ENCODE measurements at regions not wholly inside any gene's neighbourhood (a gene's known extent, or its start where the extent isn't known, plus 50 kb on each side); places are given as distances from the start of the nearest gene placed in this dataset.

DNA sequence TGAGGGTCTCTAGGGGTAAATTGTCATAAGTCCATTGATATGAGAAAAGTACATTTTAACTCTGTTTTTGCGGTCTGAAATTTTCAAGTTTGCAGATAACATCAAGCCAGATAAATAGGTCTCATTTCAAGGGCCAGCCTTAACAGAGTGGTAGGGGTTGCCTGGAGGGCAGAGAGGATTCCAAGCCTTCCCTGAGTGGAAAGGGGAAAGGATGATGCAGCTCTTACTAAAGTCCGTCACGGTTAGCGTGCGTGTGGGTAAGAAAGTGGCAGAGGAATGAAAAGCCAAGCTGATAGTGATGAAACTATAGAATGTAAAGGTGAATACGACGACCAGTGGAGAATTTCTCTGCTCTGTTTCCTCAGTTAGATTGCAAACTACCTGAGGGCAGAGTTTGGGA is 71.6 kb downstream of the ADRA2A start:
- no peaks in the 10 kb centered on the region for H3K9me3 Mint-ChIP-seq (ENCODE audit: low read depth, unreplicated experiment)
- H3K27me3 Mint-ChIP-seq (ENCODE audit: unreplicated experiment) = peaks cover 15% of the 10 kb centered on the region
- CTCF ChIA-PET = interaction anchor here (0.6 kb wide), 1 partner anchor 1267 kb away, joined by 3 read pairs; no protein-coding TSS in a partner anchor
- BruUV-seq (replicated peaks) = no TSS peak
- no peaks in the 10 kb centered on the region for H3K4me1 Mint-ChIP-seq (ENCODE audit: low read depth, unreplicated experiment)
- TF ChIP-seq, protein P1, sequence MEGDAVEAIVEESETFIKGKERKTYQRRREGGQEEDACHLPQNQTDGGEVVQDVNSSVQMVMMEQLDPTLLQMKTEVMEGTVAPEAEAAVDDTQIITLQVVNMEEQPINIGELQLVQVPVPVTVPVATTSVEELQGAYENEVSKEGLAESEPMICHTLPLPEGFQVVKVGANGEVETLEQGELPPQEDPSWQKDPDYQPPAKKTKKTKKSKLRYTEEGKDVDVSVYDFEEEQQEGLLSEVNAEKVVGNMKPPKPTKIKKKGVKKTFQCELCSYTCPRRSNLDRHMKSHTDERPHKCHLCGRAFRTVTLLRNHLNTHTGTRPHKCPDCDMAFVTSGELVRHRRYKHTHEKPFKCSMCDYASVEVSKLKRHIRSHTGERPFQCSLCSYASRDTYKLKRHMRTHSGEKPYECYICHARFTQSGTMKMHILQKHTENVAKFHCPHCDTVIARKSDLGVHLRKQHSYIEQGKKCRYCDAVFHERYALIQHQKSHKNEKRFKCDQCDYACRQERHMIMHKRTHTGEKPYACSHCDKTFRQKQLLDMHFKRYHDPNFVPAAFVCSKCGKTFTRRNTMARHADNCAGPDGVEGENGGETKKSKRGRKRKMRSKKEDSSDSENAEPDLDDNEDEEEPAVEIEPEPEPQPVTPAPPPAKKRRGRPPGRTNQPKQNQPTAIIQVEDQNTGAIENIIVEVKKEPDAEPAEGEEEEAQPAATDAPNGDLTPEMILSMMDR (IDR thresholded peaks at IDR 0.05; ENCODE audit: unreplicated experiment) = no peak
- DNase-seq = no peak
- no peak overlapping the region for H3K4me3 Mint-ChIP-seq (ENCODE audit: low read depth, unreplicated experiment)
- intact Hi-C loops (cut with micrococcal nuclease; ENCODE audit: unreplicated experiment) = no loop called here
- no peak overlapping the region for H3K27ac Mint-ChIP-seq (ENCODE audit: unreplicated experiment)
- H3K36me3 Mint-ChIP-seq (ENCODE audit: insufficient read depth, unreplicated experiment) = no peaks in the 10 kb centered on the region

DNA sequence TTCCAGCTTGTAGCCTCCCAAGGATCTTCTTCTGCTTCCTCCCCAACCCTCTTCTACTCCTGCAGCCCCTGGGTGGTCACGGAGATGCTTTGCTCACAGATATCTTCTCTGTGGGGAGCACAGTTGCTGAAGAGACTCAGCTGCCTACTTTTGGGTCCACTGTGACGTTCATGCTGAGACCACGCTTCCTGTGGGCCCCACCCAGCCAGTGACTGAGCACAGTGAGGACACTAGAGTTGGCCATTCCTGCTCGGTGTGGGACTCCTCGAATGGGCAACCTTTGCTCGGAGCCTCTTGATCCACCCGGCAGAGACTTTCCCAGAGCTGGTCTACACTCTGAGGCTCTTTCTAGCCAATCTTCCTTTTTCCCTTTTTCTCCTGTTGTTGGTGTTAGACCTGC is 73.9 kb downstream of the ADRA2A start:
- intact Hi-C loops (cut with micrococcal nuclease; ENCODE audit: unreplicated experiment) = no loop called here
- Mint-ChIP-seq H3K27me3 (ENCODE audit: unreplicated experiment) (peaks cover 15% of the 10 kb centered on the region), H3K4me3 (ENCODE audit: low read depth, unreplicated experiment) (no peak overlapping the region), H3K36me3 (ENCODE audit: insufficient read depth, unreplicated experiment) (no peaks in the 10 kb centered on the region), H3K27ac (ENCODE audit: unreplicated experiment) (no peak overlapping the region), H3K9me3 (ENCODE audit: low read depth, unreplicated experiment) (no peaks in the 10 kb centered on the region), H3K4me1 (ENCODE audit: low read depth, unreplicated experiment) (no peaks in the 10 kb centered on the region)
- TF ChIP-seq, protein P1 (IDR thresholded peaks at IDR 0.05; ENCODE audit: unreplicated experiment) = no peak
- no TSS peak for BruUV-seq (replicated peaks)
- no peak for DNase-seq
- CTCF ChIA-PET = no interaction called here

GRCh38 chr10:111151595-111152307 is 74.9 kb downstream of the ADRA2A start:
- BruUV-seq (replicated peaks) = no TSS peak
- H3K27ac Mint-ChIP-seq (ENCODE audit: unreplicated experiment) = no peak overlapping the region
- no peaks in the 10 kb centered on the region for H3K4me1 Mint-ChIP-seq (ENCODE audit: low read depth, unreplicated experiment)
- H3K27me3 Mint-ChIP-seq (ENCODE audit: unreplicated experiment) = peaks cover 24% of the 10 kb centered on the region
- CTCF ChIA-PET = interaction anchor here (1.1 kb wide), 1 partner anchor 14 kb away, joined by 3 read pairs; no protein-coding TSS in a partner anchor
- TF ChIP-seq, protein P1 (IDR thresholded peaks at IDR 0.05; ENCODE audit: unreplicated experiment) = no peak
- intact Hi-C loops (cut with micrococcal nuclease; ENCODE audit: unreplicated experiment) = no loop called here
- H3K36me3 Mint-ChIP-seq (ENCODE audit: insufficient read depth, unreplicated experiment) = no peaks in the 10 kb centered on the region
- H3K4me3 Mint-ChIP-seq (ENCODE audit: low read depth, unreplicated experiment) = no peak overlapping the region
- H3K9me3 Mint-ChIP-seq (ENCODE audit: low read depth, unreplicated experiment) = no peaks in the 10 kb centered on the region
- no peak for DNase-seq

DNA sequence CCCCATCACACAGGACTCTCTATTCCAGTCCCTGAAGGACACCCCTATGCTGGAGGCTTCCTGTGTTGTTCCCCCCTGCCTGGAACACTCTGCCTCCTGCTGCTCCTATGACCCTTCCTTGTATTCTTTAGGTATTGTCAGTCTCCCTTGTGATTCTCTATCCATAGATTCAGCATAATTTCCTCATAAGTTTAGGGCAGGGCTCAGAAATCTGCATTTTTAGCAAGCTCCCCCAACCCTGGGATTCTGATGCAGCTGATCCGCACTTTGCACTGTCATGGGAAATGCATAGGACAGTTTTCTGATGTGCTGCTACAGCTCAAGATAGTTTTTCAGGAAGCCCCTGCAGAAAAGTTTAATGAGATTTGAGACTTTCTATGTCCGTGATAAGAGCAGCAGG is 79.9 kb downstream of the ADRA2A start:
- intact Hi-C loops (cut with micrococcal nuclease; ENCODE audit: unreplicated experiment) = no loop called here
- H3K9me3 Mint-ChIP-seq (ENCODE audit: low read depth, unreplicated experiment) = no peaks in the 10 kb centered on the region
- CTCF ChIA-PET = no interaction called here
- no peak for DNase-seq
- BruUV-seq (replicated peaks) = no TSS peak
- no peaks in the 10 kb centered on the region for H3K4me1 Mint-ChIP-seq (ENCODE audit: low read depth, unreplicated experiment)
- TF ChIP-seq, protein P1 (IDR thresholded peaks at IDR 0.05; ENCODE audit: unreplicated experiment) = no peak
- H3K27ac Mint-ChIP-seq (ENCODE audit: unreplicated experiment) = no peak overlapping the region
- H3K36me3 Mint-ChIP-seq (ENCODE audit: insufficient read depth, unreplicated experiment) = no peaks in the 10 kb centered on the region
- H3K4me3 Mint-ChIP-seq (ENCODE audit: low read depth, unreplicated experiment) = no peak overlapping the region
- H3K27me3 Mint-ChIP-seq (ENCODE audit: unreplicated experiment) = peaks cover 33% of the 10 kb centered on the region
